Transverse colon (tissue), 4 donors: ENCODE measurements at regions not wholly inside any gene's neighbourhood (a gene's known extent, or its start where the extent isn't known, plus 50 kb on each side); places are given as distances from the start of the nearest gene placed in this dataset.

Experiments used
- DNase-seq: peaks from one replicate; pipeline ENCODE4 v3.0.0-alpha.2; 2019
- H3K27ac ChIP-seq, 4 donors: fragments of 200-600 bp; sonication (generic); 2 replicates each; pipeline ENCODE4 v1.5.1; 2016 to 2018; ENCODE audit warnings: inconsistent platforms in 4 of 4
- H3K27me3 ChIP-seq: fragments of 200-600 bp; sonication (generic); 2 replicates; pipeline ENCODE4 v1.5.1; 2017; ENCODE audit warnings: inconsistent platforms
- H3K36me3 ChIP-seq, 4 donors: fragments of 200-600 bp; sonication (generic); 2 replicates each; pipeline ENCODE4 v1.5.1; 2017 to 2019; ENCODE audit warnings: inconsistent platforms in 4 of 4
- H3K4me1 ChIP-seq, 4 donors: fragments of 200-600 bp; sonication (generic); 2 replicates each; pipeline ENCODE4 v1.5.1; 2017 to 2020; ENCODE audit warnings: inconsistent platforms in 4 of 4
- H3K4me3 ChIP-seq, 4 donors: fragments of 200-600 bp; sonication (generic); 1 replicate in 1 of 4; 2 replicates in 3 of 4; pipeline versions ENCODE4 v1.5.1 to v1.6.1; 2017 to 2019; ENCODE audit warnings: inconsistent platforms in 4 of 4
- H3K9me3 ChIP-seq, 2 donors: fragments of 200-600 bp; sonication (generic); 2 replicates each; pipeline ENCODE4 v1.5.1; 2017 to 2019; ENCODE audit warnings: inconsistent platforms in 2 of 2
- EP300 ChIP-seq: sonication (generic); formaldehyde crosslinking; IDR thresholded peaks from one replicate; pipeline ENCODE4 v1.6.1; 2017; ENCODE audit warnings: antibody characterized with exemption, low read depth
- POLR2A ChIP-seq: fragments of 450-650 bp; IDR thresholded peaks from one replicate; pipeline ENCODE4 v1.6.1; 2016; ENCODE audit warnings: antibody characterized with exemption, mild to moderate bottlenecking, moderate library complexity
- POLR2AphosphoS5 ChIP-seq, 3 donors: sonication (generic); formaldehyde crosslinking; IDR thresholded peaks; one replicate each; pipeline ENCODE4 v1.6.1; 2016; ENCODE audit warnings: antibody characterized with exemption in 3 of 3
- WGBS, 2 donors: methylation state at CpG; one replicate each; pipeline ENCODE4 v1.1.5; 2018; ENCODE audit warnings: low coverage in 1 of 2; 5-methylcytosine and 5-hydroxymethylcytosine counted together
- in situ Hi-C, 4 donors: fragments of 200-750 bp; cut with MboI; loops; one replicate each; pipeline versions ENCODE4 v1.15.0 to v1.15.1; 2017; ENCODE audit warnings: low sequenced_read_pairs in 3 of 4, low pct_ligation_motif_present in 1 of 4, low pct_unique_long_range_greater_than_20kb in 1 of 4
- intact Hi-C: fragments of 100-400 bp; cut with DNase I; formaldehyde crosslinking; loops from one replicate; pipeline ENCODE4 v1.15.1; 2023; ENCODE audit warnings: low total_unique reads
- TF ChIP-seq, protein P1 (sequence below), 5 experiments: fragments of 200-600 bp in 3 of 5; fragments of 450-650 bp in 2 of 5; sonication (generic) in 3 of 5; IDR thresholded peaks; 1 replicate in 2 of 5; 2 replicates in 3 of 5; pipeline ENCODE4 v1.5.1; 2016 to 2017; ENCODE audit warnings: antibody characterized with exemption in 5 of 5, inconsistent platforms in 3 of 5, mild to moderate bottlenecking in 2 of 5, moderate library complexity in 1 of 5

- Histone ChIP-seq H3K4me3 (no peak overlapping the region), H3K4me1 (no peaks in the 10 kb centered on the region), H3K27ac (no peak overlapping the region), H3K36me3 (no peaks in the 10 kb centered on the region), H3K27me3 (no peaks in the 10 kb centered on the region), H3K9me3 (no peaks in the 10 kb centered on the region)
- intact Hi-C loops = no loop called here
- in situ Hi-C loops = loop anchor here in 1 of 4 donors (25.0 kb wide), 1 partner anchor 95 kb away; no protein-coding TSS in a partner anchor
- WGBS, 2 donors = 60 to 67% methylated on average over 3 to 4 of the region's 4 CpGs
- TF ChIP-seq POLR2A (no peak), POLR2AphosphoS5 (IDR thresholded peaks at IDR 0.05) (no peak), EP300 (no peak)
- TF ChIP-seq, protein P1, sequence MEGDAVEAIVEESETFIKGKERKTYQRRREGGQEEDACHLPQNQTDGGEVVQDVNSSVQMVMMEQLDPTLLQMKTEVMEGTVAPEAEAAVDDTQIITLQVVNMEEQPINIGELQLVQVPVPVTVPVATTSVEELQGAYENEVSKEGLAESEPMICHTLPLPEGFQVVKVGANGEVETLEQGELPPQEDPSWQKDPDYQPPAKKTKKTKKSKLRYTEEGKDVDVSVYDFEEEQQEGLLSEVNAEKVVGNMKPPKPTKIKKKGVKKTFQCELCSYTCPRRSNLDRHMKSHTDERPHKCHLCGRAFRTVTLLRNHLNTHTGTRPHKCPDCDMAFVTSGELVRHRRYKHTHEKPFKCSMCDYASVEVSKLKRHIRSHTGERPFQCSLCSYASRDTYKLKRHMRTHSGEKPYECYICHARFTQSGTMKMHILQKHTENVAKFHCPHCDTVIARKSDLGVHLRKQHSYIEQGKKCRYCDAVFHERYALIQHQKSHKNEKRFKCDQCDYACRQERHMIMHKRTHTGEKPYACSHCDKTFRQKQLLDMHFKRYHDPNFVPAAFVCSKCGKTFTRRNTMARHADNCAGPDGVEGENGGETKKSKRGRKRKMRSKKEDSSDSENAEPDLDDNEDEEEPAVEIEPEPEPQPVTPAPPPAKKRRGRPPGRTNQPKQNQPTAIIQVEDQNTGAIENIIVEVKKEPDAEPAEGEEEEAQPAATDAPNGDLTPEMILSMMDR (IDR thresholded peaks at IDR 0.05) = no peak
- DNase-seq = no peak
Measured at GRCh38 chr20:16982091-16982726, 234.1 kb downstream of the OTOR start.

DNA sequence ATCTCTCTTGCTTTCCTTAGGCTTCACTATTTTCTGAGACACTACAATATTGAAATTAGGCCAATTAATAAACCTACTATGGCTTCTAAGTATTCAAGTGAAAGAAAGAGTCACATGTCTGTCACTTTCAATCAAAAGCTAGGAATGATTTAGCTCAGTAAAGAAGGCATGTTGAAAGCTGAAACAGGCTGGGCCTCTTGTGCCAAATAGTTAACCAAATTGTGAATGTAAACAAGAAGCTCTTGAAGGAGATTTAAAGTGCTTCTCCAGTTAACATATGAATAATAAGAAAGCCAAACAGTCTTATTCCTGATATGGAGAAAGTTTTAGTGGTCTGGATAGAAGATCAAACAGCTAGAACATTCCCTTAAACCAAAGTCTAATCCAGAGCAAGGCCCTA, 236.3 kb downstream of the OTOR start:
- intact Hi-C loops = no loop called here
- TF ChIP-seq, protein P1 (IDR thresholded peaks at IDR 0.05) = no peak
- TF ChIP-seq POLR2AphosphoS5 (IDR thresholded peaks at IDR 0.05) (no peak), EP300 (no peak), POLR2A (no peak)
- no peak overlapping the region for H3K4me3 ChIP-seq
- H3K27ac ChIP-seq = no peak overlapping the region
- H3K27me3 ChIP-seq = no peaks in the 10 kb centered on the region
- no peaks in the 10 kb centered on the region for H3K36me3 ChIP-seq
- H3K9me3 ChIP-seq = no peaks in the 10 kb centered on the region
- in situ Hi-C loops = loop anchor here in 1 of 4 donors (25.0 kb wide), 1 partner anchor 97 kb away; no protein-coding TSS in a partner anchor
- DNase-seq = no peak
- no peaks in the 10 kb centered on the region for H3K4me1 ChIP-seq

DNA sequence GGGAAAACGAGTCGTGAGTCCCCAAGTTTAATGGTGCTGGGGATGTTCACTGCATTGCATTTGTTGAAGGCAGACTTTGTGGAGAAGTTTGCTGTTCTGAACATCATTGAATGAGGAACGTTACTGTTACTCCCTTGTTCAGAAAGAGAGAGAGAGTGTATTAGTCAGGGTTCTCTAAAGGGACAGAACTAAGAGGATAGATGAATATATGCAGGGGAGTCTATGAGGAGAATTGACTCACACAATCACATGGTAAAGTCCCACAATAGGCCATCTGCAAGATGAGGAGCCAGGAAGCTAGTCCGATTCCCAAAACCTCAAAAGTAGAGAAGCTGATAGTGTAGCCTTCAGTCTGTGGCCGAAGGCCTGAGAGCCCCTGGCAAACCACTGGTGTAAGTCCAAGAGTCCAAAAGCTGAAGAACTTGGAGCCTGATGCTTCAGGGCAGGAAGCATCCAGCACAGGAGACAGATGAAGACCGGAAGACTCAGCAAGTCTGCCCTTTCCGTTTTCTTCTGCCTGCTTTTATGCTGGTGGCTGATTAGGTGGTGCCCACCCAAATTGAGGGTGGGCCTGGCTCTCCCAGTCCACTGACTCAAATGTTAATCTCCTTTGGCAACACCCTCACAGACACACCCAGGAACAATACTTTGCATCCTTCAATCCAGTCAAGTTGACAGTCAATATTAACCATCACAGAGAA, 223.5 kb upstream of the PCSK2 start:
- TF ChIP-seq, protein P1 (IDR thresholded peaks at IDR 0.05) = no peak
- no peak for TF ChIP-seq EP300
- no peak for TF ChIP-seq POLR2AphosphoS5 (IDR thresholded peaks at IDR 0.05)
- no peak for TF ChIP-seq POLR2A
- no peaks in the 10 kb centered on the region for H3K27me3 ChIP-seq
- WGBS, 2 donors = 79 to 82% methylated on average over 6 to 7 of the region's 7 CpGs
- DNase-seq = no peak
- H3K4me3 ChIP-seq = no peak overlapping the region
- H3K36me3 ChIP-seq = no peaks in the 10 kb centered on the region
- in situ Hi-C loops (no loop called here), intact Hi-C loops (no loop called here)
- no peaks in the 10 kb centered on the region for H3K4me1 ChIP-seq
- no peak overlapping the region for H3K27ac ChIP-seq
- H3K9me3 ChIP-seq = no peaks in the 10 kb centered on the region

- in situ Hi-C loops (no loop called here), intact Hi-C loops (no loop called here)
- Histone ChIP-seq H3K27ac (no peak overlapping the region), H3K4me1 (no peaks in the 10 kb centered on the region), H3K36me3 (no peaks in the 10 kb centered on the region), H3K9me3 (no peaks in the 10 kb centered on the region), H3K4me3 (no peak overlapping the region), H3K27me3 (no peaks in the 10 kb centered on the region)
- 41 to 50% methylated on average over 1 of the region's 1 CpG for WGBS, 2 donors
- TF ChIP-seq, protein P1 (IDR thresholded peaks at IDR 0.05) = no peak
- TF ChIP-seq POLR2AphosphoS5 (IDR thresholded peaks at IDR 0.05) (no peak), EP300 (no peak), POLR2A (no peak)
- no peak for DNase-seq
Measured at GRCh38 chr20:17010181-17010580, 216.7 kb upstream of the PCSK2 start.
